DOHH2 (cell line): ENCODE measurements at regions not wholly inside any gene's neighbourhood (a gene's known extent, or its start where the extent isn't known, plus 50 kb on each side); places are given as distances from the start of the nearest gene placed in this dataset.

Experiments used
- CTCF ChIP-seq: fragments of 200-600 bp; sonication (generic); IDR thresholded peaks from one replicate; pipeline ENCODE4 v1.5.1; 2014; ENCODE audit warnings: antibody characterized with exemption, mild to moderate bottlenecking, low read depth, low read length; ENCODE audit not compliant: poor library complexity, severe bottlenecking
- EZH2phosphoT487 ChIP-seq: fragments of 200-600 bp; sonication (generic); IDR thresholded peaks from 2 replicates; pipeline ENCODE4 v1.6.1; 2017; ENCODE audit warnings: borderline replicate concordance, mild to moderate bottlenecking, antibody characterized with exemption, low read length, moderate library complexity, mixed read lengths

DNA sequence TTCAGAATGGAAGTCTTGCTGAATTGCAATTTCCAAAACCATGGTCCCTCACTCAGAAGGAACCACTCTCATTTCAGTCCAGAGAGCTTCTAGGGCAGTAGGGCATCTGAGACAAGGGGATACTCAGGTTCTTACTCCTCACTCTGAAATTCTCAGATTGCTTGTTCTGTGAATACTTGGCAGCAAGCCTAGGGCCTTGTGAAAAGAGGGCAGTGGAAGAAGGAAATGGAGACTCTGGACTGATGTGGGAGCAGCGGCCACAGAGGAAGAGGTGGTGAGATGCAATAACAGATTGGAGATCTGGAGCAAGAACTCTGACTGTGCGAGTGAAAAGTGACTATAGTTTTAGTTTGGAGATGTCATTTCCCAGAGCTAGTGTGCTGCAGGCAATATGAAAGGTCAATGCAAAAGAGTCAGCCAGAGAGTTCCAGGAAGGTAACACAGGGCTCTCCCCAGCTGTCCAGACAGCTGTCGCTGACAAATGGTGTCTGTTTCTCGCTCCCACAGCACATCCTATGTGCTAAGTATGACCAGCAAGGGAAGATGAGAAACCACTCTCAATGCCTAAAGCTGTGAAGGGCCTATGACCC is 291.6 kb upstream of the KIAA1217 start:
- no peak for TF ChIP-seq CTCF
- no peak for TF ChIP-seq EZH2phosphoT487
